HG03025 (cell line): ENCODE measurements at regions not wholly inside any gene's neighbourhood (a gene's known extent, or its start where the extent isn't known, plus 50 kb on each side); places are given as distances from the start of the nearest gene placed in this dataset.

Experiments
- ATAC-seq: cut with Tn5 transposase; IDR thresholded peaks from one replicate; pipeline ENCODE4 v1.9.1; 2021; ENCODE audit warnings: mild to moderate bottlenecking, moderate library complexity; ENCODE audit not compliant: unreplicated experiment, low FRiP score

GRCh38 chr4:63817196-63817865 lies 591.9 kb downstream of the TECRL start:
- ATAC-seq: no peak

- ATAC-seq: no peak
Measured at GRCh38 chr4:63814171-63814964, 594.9 kb downstream of the TECRL start.

GRCh38 chr4:63799166-63799565 lies 610.1 kb downstream of the TECRL start:
- ATAC-seq: no peak

GRCh38 chr4:63795301-63795700 lies 613.9 kb downstream of the TECRL start:
- no peak for ATAC-seq

GRCh38 chr4:63790377-63790776 lies 618.9 kb downstream of the TECRL start:
- no peak for ATAC-seq

- no peak for ATAC-seq
Measured at GRCh38 chr4:63788271-63788670, 621.0 kb downstream of the TECRL start.

- ATAC-seq: no peak
Measured at GRCh38 chr4:63787326-63787725, 621.9 kb downstream of the TECRL start.

- no peak for ATAC-seq
Measured at GRCh38 chr4:63786171-63786570, 623.1 kb downstream of the TECRL start.

GRCh38 chr4:63784822-63785221 lies 624.4 kb downstream of the TECRL start:
- ATAC-seq: no peak

- ATAC-seq: no peak
Measured at GRCh38 chr4:63777601-63778000, 631.6 kb downstream of the TECRL start.

GRCh38 chr4:63764400-63764799 lies 644.9 kb downstream of the TECRL start:
- ATAC-seq: no peak

- no peak for ATAC-seq
Measured at GRCh38 chr4:63757929-63758328, 651.3 kb downstream of the TECRL start.

GRCh38 chr4:63742882-63743281 lies 666.4 kb downstream of the TECRL start:
- no peak for ATAC-seq

- no peak for ATAC-seq
Measured at GRCh38 chr4:63729519-63729918, 679.7 kb downstream of the TECRL start.

GRCh38 chr4:63728480-63729177 lies 680.6 kb downstream of the TECRL start:
- no peak for ATAC-seq

GRCh38 chr4:63717384-63717783 lies 691.9 kb downstream of the TECRL start:
- no peak for ATAC-seq

- ATAC-seq: no peak
Measured at GRCh38 chr4:63708661-63709060, 700.6 kb downstream of the TECRL start.

- ATAC-seq: no peak
Measured at GRCh38 chr4:63700569-63700968, 708.7 kb downstream of the TECRL start.

- ATAC-seq: no peak
Measured at GRCh38 chr4:63693321-63693720, 715.9 kb downstream of the TECRL start.

- ATAC-seq: no peak
Measured at GRCh38 chr4:63678358-63678931, 730.8 kb downstream of the TECRL start.

- ATAC-seq: no peak
Measured at GRCh38 chr4:63670735-63671134, 738.5 kb downstream of the TECRL start.
